Adrenal gland (tissue), 5 donors: ENCODE measurements at regions not wholly inside any gene's neighbourhood (a gene's known extent, or its start where the extent isn't known, plus 50 kb on each side); places are given as distances from the start of the nearest gene placed in this dataset.

Experiments
- POLR2A ChIP-seq, 2 donors: fragments of 450-650 bp; IDR thresholded peaks; one replicate each; pipeline ENCODE4 v1.6.1; 2017; ENCODE audit warnings: antibody characterized with exemption in 2 of 2, mild to moderate bottlenecking in 2 of 2, moderate library complexity in 1 of 2
- TF ChIP-seq, protein P1 (sequence below), 6 experiments: fragments of 450-650 bp in 4 of 6; fragments of 200-600 bp in 2 of 6; sonication (generic) in 1 of 6; IDR thresholded peaks; 1 replicate in 5 of 6; 2 replicates in 1 of 6; pipeline versions ENCODE4 v1.5.1 to v1.8.0; 2016 to 2021; ENCODE audit warnings: antibody characterized with exemption in 6 of 6, mild to moderate bottlenecking in 2 of 6, moderate library complexity in 1 of 6
- donor health status: DM: no; HTN: no; CAD: no.

DNA sequence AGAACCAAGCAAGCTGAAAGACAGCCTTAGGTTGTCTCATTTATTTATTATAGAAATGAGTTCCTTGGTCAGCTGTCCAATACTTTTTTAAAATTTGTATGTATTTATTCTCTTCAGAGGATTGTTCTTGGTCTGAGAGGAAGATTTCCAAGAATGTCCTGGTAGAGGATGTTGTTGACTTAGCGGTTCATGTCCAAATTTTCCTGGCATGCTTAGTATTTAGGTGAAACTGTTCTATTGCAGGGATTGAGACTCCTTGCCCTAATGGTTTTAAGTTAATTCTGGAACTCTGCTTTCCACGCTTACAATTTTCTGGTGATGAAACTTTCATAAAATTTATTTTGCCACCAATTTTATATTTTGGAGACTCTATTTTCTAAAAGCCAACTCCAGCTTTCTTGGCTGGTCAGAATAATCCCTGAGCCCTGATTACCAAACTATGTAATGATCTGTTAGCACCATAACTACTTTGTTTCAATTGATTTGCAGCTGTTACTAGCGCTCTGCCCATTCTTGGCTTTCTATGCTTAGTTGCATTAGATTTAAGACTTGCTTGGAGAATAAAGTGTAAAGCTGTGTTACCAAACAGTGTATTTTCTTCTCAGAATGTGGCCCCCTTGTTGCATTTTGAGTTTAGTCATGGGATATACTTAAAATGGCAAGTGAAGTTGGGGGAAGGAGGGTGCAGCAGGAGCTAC lies 1868.8 kb upstream of the CELF4 start:
- TF ChIP-seq POLR2A (IDR thresholded peaks at IDR 0.05), result no peak
- TF ChIP-seq, protein P1, sequence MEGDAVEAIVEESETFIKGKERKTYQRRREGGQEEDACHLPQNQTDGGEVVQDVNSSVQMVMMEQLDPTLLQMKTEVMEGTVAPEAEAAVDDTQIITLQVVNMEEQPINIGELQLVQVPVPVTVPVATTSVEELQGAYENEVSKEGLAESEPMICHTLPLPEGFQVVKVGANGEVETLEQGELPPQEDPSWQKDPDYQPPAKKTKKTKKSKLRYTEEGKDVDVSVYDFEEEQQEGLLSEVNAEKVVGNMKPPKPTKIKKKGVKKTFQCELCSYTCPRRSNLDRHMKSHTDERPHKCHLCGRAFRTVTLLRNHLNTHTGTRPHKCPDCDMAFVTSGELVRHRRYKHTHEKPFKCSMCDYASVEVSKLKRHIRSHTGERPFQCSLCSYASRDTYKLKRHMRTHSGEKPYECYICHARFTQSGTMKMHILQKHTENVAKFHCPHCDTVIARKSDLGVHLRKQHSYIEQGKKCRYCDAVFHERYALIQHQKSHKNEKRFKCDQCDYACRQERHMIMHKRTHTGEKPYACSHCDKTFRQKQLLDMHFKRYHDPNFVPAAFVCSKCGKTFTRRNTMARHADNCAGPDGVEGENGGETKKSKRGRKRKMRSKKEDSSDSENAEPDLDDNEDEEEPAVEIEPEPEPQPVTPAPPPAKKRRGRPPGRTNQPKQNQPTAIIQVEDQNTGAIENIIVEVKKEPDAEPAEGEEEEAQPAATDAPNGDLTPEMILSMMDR (IDR thresholded peaks at IDR 0.05), result no peak
